ENCODE measurements at regions not wholly inside any gene's neighbourhood (a gene's known extent, or its start where the extent isn't known, plus 50 kb on each side); places are given as distances from the start of the nearest gene placed in this dataset.

DNA sequence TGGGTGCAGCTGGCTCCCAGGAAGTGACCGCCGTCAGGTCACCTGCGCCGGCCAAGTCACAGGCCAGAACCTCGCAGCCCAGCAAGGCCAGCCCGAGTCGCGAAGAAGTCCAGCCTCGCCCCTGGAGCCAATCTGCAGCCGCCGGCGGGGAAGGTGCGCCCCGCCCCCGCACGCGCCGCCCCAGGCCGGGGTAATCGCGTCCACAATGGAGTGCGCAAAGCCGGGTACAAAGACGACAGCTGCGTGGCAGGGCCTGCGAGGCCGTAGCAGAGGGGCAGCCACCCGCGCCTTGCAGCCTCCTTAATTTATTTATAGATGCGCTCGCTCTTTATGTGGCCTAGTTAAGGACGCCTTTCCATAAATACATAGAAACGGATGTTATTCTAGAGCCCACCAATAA, 139.4 kb upstream of the CPEB2 start:
- no peak for DNase-seq

DNA sequence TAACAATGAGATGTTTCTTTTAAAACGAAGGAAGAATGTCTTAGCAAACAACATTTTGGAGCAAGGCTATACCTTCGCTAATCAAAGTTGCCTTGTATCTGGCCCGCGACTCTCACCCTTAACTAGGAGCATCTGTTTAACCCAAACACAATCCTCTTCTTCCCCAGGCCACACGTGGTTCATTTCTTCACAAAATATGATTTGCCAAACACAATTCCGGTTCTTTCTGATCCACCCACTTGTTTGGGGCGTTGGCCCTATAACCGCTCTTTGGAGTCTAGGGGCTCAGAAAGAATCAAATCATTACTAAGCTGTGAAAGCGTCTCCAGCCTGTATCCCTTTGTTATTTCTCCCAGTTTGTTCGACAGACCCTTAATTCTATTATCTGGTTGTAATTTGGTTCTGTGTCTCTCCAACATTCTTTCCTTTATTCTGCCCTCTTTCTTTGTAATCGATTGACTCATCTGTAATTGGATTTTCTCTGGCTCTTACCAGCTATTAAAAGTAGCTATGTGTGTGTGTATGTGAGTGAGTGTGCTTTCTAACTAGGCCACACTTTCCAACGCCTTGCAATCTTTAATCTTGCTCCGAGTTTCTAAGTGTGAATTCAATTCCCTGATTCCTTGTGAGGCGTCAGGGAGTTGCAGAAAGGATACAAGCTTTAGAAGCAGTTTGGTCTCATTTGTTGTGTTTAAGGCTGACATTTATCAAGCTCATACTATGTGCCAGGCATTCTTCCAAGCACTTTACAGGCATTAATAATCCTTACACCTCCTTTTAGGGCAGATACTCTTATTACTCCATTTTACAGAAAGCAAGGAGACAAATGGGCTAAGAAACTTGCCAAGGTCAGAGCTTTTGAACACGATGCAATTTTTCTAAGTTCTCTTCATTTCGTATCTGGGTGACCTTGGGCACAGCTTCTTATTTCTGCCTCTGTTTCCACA, 138.6 kb upstream of the CPEB2 start:
- DNase-seq: no peak

DNA sequence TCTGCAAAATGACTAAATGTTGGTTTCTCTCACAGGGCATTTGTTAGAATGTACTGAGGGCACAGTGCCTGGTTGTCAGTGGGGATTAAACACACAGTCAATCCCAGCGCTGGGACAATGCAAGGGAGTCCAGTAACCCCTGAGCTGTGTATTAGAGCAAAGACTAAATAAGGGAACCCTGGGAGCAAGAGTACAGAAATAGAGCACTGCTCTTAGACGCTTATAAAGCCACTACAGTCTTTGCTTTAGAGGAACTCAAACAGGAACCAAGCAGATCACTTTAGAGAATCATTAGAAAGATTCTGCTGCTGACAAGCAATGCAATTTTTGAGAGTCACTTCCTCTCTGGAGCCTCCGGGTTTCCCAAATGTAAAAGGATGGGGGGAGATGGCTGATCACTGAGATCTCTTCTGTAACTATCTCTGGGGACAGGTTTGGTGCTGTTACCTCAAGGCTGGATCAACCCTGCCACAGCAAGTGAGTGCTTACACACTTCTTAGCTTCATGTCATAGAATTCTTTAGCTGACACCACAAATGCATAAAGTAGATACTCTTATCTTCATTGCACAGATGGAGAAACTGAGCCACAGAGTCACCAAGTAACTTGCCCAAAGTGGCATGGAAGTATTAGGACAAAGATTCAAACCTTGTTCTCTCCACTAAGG, 137.8 kb upstream of the CPEB2 start:
- DNase-seq: peak; percentile 55 to 88 (median 76)

DNA sequence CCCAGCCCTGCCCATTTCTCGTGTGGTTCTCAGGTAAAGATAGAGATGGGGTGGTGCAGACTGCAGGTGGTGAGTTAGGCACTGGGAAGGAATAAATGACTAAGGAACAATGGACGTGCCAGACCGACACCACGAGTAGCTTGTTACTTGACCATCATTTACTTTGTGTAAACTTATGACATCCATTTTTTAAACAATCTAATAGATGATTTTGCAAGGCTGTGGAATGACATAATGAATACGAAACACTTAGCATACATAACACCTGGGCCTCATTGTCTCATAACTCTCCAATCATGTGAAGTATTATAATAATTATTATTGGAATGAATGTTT, 137.3 kb upstream of the CPEB2 start:
- DNase-seq: no peak

DNA sequence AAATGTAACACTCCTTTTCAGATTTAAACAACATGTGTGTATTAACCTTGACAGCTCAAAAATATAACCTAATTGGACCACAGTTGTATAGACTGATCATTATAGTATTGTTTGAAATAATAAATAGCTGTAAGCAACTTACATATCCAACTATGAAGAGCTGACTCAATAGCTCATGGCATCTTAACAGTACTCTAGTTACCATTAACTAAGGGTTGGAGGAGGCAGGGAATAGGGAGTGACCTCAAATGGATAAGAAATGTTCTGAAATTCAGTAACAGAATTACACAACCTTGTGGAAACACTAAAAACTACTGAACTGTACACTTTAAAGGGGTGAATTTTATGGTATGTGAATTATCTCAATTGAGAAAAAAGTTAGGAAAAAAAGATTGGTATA, 136.5 kb upstream of the CPEB2 start:
- DNase-seq: peak in 1 of 4 experiments; percentile 28

DNA sequence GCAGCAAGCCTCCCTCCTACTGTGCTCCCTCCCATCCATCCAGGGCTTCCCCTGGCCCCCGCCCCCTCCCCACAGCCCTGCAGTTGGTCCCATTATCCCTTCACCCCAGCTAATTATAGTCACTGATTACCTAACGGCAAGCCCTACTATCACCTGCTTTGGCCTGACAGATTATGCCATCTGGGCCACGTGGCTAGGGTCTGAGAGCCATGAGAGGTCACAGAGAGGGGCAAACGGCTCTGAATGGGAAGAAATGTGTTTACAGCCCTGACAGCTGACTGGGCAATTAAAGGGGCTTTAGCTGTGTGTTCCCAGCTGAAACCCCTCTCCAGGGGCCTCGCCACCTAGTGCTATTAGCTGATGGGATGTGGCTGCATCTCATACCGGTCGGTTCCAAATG, 134.4 kb upstream of the CPEB2 start:
- no peak for DNase-seq

DNA sequence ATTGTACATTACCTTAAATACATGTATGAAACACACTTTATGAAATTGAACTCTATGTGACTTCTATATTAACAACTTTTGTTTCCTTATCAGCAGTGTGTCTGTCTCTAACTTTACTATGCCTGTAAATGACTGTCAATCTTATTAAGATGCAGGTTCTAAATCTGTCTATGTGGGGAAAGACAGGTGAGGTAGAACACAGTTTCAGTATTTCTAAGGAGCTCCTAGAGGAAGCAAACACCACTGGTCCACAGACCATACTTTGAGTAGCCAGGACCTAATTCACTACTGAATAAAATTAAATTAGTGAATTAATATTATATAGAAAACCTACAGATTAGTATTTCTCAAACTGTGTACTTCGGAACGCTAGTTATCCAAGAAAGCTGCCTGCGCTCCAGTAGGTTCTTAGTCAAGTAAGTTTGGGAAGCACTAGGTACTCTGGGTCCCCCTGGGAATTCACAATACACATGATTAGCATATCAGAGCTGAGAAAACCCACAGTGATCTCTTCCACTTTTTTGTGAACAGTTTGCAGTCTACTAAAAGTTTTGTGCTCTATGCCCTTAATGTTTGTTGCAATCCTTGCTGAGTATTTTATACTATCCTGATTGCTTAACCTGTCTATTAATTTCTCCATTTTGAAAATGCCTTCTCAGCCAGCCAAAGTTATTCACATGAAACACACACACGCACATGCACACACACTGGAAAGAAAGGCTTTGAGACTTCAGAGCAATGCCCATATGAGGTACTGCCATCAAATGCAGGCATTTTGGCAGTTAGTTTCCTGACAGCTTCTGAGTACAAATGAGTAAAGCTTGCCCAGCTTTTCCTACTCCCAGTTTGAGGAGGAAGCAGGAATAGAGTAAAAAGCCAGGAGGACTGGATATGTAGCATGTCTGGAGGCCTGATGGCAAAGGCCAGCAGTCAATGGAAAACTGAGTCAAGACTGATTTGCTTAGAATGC, 133.6 kb upstream of the CPEB2 start:
- DNase-seq: peak in 2 of 4 experiments; percentile 37 to 40

DNA sequence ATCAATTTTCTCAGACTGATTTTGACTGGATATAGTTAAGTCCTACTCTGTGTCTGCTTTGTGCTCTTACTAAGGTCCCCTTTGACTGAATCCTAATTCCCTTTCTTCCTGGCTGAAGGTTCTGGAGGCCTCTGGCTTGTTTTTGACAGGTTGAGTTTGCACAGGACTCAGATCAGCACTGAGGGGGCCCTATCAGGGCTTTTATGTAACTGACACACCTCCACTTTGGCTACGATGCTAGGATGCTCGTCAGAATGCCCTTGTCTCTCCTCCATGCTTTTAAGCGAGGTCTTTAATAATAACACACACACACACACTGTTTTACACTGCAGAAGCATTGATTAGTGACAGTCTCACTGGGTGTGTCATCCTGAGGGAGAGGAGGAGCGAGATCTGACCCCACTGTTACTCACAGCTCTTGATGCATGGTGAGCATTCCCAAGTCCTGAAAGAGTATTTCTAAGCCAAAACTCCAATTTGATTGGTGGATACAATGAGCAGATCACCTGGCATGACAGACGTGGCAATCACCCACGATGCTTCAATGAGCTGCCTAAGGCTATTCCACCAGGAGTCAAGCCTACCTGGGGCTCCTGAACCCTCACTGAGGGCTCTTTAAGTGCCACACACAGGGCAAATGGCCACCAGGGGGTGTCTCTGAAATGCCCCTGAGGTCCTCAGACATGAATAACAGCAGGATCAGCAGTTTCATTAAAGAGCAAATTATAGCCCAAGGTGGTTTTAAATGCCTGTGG, 130.4 kb upstream of the CPEB2 start:
- peak; percentile 38 to 67 (median 52) for DNase-seq

DNA sequence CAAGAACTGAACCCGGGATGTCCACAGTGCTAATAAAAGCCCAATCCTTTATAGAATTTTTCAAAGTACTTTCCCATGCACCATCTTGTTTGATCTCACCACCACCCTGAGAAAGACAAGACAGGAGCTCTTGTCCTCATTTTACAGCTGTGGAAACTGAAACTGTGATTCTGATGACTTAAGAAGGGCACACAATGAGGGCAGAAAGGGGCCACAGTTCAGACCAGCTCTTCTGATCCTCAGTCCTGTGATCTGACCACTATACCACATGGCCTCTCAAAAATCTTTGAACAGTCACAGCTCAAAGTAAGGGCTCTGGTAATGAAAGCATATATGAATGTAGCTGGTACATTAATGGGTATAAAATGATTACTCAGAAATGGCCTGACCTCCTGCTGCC, 127.3 kb upstream of the CPEB2 start:
- DNase-seq: peak in 2 of 4 experiments; percentile 34 to 56

DNA sequence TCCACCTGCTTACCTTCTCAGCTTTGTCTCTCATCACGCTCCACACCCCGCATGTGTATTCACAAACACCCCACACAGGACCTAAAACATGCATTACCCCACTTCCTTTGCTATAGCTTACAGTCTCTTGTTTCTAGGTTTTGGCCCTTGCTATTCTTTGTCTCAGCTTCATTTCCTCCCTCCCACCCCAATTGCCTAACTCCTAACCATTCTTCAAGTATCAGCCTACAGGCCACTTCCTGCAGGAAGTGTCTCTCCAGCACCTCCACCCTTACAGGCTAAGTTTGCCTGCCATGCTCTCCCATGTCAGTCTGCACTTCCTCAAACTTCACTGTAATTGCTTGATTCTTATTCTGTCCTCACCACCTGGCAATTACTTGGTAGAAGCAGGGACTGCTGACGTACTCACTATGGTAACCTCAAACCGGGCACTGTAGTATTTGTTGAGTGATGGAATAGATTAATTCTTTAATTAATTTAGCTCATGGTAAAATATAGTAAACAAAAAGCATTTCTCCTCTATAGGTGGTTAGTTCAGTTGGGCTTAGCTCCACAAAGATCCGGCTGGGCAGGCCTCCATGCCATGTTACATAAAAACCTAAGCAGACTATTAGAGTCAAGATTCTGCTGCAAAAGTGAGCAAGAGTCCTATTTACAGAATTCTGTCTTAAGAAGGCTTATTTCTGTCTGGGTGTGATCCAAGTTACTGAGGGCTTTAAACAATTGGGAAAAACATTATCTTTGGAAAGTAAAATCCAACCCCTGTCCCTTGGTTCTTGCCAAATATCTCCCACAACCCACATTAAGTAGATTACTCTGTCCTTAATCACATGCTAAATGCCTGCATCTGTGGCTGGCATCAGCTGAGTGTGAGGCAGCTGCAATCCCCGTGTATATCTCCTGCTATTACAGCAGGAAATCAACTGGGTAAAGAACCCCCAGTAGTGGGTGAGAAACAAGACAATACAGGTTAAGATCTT, 124.7 kb upstream of the CPEB2 start:
- peak; percentile 81 to 96 (median 89) for DNase-seq

DNA sequence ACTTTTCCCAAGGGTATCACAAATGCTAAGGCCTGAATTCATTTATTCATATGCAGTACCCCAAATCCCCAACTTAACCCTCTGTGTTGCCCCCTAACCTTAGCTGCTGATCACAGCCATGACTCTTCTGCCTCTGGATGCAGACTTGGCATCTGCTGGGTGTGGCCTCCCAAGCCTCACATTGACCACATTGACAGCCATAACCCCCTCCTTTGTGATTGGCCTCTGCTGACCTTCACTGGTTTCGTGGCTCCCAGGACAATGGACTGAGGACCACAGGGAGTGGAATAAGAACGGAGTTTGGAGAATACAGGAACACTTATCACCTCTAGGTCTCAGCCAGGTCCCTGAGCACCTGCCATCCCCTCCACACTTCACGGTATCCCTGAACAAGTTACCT, 123.6 kb upstream of the CPEB2 start:
- DNase-seq: no peak

DNA sequence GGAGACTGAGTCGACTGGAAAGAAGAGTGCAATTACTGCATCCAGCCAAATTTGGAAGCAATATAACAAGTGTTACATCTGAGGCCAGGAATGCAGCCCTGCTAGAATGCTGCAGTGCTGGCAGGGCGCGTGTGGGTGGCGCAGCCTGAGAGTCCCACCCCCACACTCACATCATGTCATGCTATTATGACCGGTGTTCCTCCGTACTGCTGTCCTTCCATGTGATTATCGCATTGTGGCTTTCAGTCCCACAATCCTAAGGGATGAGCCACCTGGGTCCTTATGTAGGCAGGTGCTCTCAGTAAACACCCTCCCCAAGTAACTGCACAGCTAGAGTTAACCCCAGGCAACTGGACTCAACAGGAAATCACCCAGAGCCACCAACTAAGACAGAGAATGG, 122.6 kb upstream of the CPEB2 start:
- peak; percentile 42 to 80 (median 66) for DNase-seq

DNA sequence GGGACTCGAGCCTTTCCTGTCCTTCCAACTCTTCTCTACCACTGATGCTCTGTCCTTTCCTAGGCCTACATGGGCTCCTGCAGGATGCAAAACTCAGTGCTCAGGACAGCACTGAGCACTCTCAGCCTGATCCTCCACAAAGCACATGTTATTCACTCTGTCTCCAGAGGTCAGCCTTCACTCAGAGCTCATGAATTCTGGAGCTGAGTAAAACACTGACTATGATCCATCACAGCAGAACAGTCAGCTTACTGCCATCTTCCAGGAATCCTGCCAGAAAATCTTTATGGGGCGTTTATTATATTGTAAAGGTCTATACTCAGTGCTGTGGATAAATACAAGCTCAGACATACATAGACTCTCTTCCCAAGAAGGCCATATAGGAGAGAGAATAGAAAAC, 121.5 kb upstream of the CPEB2 start:
- DNase-seq: no peak

DNA sequence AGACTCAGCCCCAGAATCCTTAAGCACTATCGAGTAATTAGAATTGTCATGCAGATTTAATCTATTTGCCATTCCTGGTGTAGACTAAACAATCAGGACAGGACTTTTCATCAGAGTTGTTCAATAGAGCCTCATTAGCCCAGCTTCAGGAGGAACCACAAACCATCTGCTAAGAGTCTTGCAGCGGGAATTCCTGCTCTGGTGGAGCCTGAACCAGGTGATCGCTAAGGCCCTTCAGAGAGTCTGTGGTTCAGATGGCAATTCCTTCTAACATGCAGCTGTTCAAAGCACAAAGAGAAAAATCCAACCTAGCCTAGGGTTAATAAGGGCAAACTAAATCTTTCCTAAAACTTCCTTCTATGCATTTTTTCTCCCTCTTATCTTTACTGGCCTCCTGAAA, 119.1 kb upstream of the CPEB2 start:
- no peak for DNase-seq

DNA sequence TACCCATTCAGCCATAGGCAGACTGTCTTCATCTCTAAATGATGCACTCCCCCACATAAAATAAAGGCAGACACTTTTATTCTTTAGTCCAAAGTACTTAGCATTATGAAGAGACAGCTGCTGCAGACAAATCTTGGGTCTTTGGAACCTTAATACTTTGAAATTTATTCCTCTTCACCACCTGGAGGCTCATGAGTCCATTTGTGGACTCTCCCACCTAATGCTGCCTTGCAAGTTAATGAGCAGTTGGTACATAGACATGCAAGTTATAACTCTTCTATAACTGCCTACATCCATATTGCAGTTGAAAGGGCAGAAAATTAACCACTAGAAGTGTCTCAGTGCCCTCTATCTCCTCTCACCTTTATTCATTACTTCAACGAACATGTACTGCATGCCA, 118.6 kb upstream of the CPEB2 start:
- DNase-seq: no peak

DNA sequence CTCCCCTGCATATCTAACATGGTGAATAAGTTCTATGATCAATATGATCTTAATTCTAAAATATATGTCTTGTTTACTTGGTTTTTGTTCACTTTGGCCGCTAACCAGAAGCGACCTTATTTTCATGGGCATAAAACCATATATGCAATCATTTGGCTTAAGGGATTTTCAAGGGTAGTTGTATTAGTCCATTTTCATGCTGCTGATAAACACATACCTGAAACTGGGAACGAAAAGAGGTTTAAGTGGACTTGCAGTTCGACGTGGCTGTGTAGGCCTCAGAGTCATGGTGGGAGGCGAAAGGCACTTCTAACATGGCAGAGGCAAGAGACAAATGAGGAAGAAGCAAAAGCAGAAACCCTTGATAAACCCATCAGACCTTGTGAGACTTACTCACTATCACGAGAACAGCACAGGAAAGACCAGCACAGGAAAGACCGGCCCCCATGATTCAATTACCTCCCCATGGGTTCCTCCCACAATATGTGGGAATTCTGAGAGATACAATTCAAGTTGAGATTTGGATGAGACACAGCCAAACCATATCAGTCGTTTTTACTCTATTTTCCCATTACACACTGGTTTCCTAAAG, 114.3 kb upstream of the CPEB2 start:
- DNase-seq: peak; percentile 79 to 91 (median 82)

DNA sequence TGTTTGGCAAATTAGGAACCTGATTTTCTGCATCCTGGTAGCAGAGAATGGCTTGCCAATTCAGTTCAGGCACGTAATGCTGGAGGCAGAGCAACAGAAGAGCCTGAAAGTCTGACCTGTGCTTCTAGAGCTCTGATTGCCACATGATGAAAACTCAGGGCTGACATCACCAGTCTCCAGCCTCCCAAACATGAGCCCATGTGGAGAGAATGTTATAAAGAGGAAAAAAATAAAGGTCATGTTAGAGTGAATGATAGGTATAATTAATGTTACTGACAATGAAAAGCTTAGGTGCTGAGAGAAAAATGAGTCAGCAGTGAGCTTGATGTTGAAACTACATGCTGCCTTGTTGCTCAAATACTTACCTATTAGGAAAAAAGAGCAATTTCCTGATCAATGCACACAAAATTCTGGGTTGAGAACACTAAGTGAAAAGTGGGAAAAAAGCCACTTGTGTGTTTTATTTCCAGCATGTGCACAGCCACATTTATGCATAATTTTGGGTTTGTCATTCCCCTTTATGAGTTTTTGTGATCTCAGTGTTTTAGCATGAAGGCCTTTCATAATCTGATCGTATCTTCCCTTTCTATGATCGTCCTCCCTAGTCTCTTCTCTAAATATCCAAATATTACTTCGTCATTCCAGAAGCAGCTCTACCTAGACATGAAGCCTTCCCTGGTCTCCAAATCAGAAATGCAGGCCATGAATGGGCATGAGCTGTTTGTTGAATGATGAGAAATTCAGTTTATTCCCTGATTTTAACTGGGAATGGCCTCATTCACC, 113.3 kb upstream of the CPEB2 start:
- DNase-seq: peak; percentile 57 to 76 (median 71)

DNA sequence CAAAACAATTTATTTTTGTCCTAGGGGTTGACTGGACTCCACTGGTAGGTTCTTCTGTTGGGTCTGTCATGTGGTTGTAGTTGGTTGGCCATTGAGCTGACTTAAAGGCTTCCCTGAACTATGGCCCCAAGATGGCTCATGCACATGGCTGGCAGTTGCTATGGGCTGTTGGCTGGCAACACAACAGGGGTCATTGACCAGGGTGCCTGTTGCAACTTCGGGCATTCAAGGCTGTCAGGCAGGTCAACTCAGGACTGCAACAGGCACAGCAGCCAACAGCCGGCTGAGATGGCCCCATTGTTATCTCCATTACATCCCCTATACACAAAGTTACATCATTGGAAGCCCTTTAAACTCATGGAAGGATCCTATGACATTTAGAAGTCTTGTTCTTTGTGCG, 109.7 kb upstream of the CPEB2 start:
- no peak for DNase-seq

DNA sequence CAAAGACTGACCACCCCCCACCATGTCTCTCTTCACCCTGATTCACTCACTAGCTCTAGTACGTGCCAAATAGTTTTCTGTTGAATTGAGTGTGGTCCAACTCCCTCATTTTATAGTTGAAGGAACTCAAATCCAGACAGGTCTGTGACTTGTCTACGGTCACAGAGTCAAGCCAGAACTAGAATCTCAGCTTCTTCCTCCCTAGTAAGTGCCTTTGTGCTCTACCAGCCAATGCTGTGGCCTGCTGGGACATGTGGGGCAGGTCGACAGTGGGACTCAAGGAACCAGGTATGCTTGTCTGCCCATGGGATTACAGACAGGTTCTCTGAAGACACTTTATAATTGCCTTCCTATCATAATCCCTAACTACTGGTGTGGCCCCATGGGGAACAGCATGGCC, 108.6 kb upstream of the CPEB2 start:
- DNase-seq: no peak

Measured in suppressor macrophage (primary cell).